ENCODE measurements at regions not wholly inside any gene's neighbourhood (a gene's known extent, or its start where the extent isn't known, plus 50 kb on each side); places are given as distances from the start of the nearest gene placed in this dataset.
A peak's percentile ranks its signal among the peaks of the same experiment; 100 is the strongest.

DNA sequence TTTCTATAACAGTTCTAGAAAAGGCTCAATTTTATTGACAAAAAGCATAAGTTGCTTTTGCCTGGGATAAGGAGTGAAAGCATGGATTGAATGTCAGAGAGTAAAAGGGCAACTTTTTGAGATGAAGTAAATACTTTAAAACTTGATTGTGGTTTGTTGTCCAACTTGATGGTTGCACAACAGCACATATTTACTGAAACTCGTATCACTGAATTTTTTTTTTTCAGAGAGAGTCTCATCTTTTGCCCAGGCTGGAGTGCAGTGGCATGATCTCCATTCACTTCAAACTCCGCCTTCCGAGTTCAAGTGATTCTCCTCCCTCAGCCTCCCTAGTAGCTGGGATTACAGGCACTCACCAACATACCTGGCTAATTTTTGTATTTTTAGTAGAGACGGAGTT lies 856.8 kb downstream of the SH3BGRL start:
- intact Hi-C loops (cut with DNase I): no loop called here

DNA sequence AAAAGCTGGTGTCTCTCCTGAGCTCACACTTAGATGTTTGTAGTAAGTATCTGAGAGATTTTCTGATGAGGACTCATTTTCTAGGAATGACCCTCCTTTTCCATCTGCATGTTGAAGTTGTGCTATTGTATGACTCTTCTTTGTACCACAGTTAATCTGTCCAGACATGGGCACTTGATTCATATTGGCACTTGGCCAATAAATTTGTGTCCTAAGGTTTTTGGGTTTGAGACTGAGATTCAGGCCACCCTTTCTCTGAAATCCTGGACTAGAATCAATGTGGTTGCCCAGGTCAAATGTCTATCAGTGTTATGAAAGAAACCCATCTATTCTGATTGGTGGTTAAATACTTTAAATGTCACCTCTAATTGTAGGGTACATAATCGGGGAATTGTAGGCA lies 869.0 kb downstream of the SH3BGRL start:
- intact Hi-C loops (cut with DNase I): no loop called here
- DNase-seq: no peak

More for the DNA sequence above, 856.8 kb downstream of the SH3BGRL start:
- no peak for DNase-seq

- intact Hi-C loops (cut with DNase I): no loop called here
- no peak for DNase-seq
Measured at GRCh38 chrX:82081027-82081426, 879.1 kb downstream of the SH3BGRL start.

GRCh38 chrX:82087699-82088098 lies 885.8 kb downstream of the SH3BGRL start:
- intact Hi-C loops (cut with DNase I): no loop called here
- DNase-seq: peak in 2 of 10 donors; percentile 2 to 35

- no peak for DNase-seq
- intact Hi-C loops (cut with DNase I): no loop called here
Measured at GRCh38 chrX:82092307-82092706, 890.4 kb downstream of the SH3BGRL start.

DNA sequence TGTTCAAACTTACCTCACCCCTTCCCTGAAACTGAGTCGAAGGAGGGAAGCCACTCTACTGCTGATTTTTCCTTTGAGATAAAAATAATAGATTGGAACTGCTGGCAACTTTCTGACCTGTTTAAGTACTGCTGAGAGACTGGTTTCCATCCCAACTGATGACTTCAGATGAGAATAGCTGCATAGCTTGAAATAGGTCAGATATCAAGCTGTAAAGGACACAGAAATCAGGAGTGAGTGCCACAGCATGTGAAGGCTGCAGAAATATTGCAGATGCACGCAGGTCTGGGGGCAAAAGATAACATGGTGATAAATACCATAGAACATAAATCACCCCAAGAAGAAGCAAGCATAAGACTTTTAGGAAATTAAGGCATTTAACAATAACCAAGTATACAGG lies 923.2 kb downstream of the SH3BGRL start:
- no peak for DNase-seq
- intact Hi-C loops (cut with DNase I): no loop called here

DNA sequence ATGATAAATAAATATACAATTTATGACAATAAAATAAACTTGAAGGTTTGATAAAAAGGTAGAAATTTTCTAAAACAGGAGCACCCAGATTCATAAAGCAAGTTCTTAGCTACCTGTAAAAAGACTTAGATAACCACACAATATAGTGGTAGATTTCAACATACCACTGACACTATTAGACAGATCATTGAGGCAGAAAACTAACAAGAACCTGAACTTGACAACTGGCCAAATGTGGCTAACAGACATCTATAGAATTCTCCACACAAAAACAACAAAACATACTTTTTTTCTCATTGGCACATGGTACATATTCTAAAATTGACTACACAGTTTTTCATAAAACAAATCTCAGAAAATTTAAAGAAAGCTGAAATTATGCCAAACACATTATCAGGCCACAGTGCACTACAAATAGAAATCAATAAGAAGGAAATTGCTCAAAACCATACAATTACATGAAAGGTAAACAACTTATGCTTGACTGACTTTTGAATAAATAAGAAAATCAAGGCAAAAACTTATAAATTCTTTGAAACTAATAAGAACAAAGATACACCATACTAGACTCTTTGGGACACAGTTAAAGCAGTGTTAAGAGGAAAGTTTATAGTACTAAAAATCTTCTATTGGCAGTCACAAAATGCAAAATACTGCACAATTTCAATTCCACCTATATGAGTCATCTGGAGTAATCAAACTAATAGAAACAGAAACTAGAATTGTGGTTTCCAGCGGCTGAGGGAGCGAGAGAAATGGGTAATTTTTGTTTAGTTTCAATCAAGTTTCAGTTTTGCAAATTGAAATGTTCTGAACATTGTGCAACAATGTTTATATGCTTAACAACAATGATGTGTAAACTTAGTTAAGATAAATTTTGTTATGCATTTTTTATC lies 925.6 kb downstream of the SH3BGRL start:
- no peak for DNase-seq
- intact Hi-C loops (cut with DNase I): no loop called here

DNA sequence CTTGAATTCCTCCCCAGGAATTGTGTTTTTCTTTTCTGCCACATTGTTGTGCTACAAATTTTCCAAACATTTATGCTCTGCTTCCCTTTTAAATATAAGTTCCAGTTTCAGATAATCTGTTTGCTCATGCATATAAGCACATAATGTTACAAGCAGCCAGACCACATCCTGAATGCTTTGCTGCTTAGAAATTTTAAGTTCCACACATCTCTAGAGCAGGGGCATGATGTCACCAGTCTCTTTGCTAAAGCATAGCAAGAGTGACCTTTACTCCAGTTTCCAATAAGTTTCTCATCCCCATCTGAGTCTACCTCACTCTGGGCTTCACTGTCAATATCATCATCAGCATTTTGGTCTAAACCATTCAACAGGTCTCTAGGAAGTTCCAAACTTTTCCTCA lies 932.5 kb downstream of the SH3BGRL start:
- intact Hi-C loops (cut with DNase I): no loop called here
- DNase-seq: no peak

- no peak for DNase-seq
- intact Hi-C loops (cut with DNase I): no loop called here
Measured at GRCh38 chrX:82141942-82142341, 940.0 kb downstream of the SH3BGRL start.

DNA sequence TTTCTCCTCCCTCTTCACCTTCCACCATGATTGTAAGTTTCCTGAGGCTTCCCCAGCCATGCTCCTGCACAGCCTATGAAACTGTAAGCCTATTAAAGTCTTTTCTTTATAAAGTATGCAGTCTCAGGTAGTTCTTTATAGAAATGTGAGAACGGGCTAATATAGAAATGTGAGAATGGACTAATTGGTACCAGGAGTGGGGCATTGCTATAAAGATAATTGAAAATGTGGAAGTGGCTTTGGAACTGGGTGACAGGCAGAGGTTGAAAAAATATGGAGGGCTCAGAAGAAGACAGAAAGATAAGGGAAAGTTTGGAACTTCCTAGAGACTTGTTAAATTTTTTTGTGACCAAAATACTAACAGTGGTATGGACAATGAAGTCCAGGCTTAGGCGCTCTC lies 959.3 kb downstream of the SH3BGRL start:
- no peak for DNase-seq
- intact Hi-C loops (cut with DNase I): no loop called here

DNA sequence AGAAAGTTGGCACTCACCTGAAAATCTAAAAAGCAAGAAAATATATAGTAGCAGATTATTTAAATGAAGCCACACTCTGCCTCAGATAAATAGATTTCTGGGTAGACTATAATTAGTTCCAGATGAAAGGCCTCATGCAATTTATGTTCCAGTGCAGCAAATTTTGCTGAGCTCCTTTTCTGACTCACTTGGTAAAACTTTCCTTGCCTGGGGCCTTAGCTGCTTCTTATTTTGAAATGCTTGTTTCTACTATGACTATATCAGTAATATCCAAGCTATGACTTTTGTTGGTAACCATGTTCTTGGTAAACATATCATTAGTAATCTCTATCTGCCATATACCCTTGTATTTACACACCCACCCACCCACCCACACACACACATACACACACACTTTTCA lies 961.8 kb downstream of the SH3BGRL start:
- no peak for DNase-seq
- intact Hi-C loops (cut with DNase I): no loop called here

DNA sequence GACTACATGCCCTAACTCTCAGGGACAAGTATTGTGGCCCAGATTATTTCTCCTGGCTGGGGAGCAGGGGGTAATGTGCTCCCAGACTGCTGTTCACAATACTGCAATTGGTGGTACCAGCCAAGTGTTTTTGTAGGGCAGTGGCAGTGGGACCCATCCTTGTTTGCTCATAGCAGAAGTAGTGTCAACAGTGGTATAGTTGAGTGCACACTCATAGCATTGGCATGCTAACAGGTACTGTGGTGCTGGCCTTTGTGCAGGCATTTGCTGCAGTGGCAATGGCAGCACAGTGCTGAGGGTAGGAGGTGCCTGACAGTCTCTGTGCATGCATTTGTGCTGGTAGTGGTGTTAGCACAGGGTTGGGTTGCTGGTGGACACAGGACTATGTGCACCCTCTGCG lies 995.0 kb downstream of the SH3BGRL start:
- DNase-seq: peak in 1 of 10 donors; percentile 31
- intact Hi-C loops (cut with DNase I): no loop called here

DNA sequence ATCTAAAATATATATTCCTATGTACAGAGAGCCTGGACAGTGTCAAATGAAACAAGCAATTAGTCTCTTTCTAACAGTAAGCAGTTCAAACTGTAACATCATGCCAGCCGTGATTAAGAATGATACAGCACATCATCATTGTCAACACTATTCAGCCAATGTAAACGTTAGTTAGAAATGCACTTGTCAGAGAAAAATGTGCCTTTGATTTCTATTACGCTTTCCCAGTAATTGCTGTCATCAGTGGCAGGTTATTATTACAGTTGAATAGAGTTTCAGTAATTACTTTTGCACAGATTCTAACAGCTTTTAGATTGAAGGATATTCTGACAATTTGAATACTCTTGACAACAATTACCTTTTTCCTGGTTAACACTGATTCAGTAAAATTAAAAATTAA lies 1007.1 kb downstream of the SH3BGRL start:
- intact Hi-C loops (cut with DNase I): no loop called here
- no peak for DNase-seq

GRCh38 chrX:82218361-82218760 lies 1016.5 kb downstream of the SH3BGRL start:
- intact Hi-C loops (cut with DNase I): no loop called here

GRCh38 chrX:82219129-82219528 lies 1017.2 kb downstream of the SH3BGRL start:
- DNase-seq: peak in 1 of 10 donors; percentile 54
- intact Hi-C loops (cut with DNase I): no loop called here

More at GRCh38 chrX:82218361-82218760, 1016.5 kb downstream of the SH3BGRL start:
- no peak for DNase-seq

DNA sequence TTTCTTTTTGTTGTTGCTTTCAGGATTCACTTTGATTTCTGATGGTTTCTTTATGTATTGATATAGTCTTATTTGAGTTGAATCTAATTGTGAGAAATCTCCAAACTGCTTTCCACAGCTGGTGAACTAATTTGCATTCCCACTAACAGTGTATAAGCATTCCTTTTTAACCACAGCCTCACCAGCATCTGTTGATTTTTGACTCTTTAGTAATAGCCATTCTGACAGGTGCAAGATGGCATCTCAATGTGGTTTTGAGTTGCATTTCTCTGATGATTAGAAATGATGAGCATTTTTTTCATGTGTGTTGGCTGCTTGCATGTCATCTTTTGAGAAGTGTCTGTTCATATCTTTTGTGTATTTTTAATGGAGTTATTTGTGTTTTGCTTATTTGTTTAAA lies 1023.1 kb downstream of the SH3BGRL start:
- intact Hi-C loops (cut with DNase I): no loop called here
- DNase-seq: no peak

DNA sequence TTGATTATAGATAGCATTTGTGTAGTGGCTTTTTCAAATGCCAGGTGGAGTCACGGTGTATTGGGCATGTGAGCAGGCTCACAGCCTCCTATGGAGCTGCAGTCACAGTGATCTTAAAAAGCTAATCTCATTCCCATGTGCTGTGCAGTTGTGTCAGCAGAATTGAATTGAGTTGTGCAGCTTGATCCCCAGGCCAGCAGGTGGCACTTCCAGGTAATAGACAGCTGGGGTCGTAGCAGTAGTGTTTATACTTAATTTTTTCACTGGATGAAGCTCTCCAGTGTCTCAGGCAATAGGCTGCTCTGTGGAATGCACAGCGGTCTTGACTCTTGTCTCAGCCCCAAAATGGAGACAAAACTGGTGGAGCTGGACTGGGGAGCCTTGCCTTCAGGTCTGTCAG lies 1028.1 kb downstream of the SH3BGRL start:
- intact Hi-C loops (cut with DNase I): no loop called here
- DNase-seq: no peak

DNA sequence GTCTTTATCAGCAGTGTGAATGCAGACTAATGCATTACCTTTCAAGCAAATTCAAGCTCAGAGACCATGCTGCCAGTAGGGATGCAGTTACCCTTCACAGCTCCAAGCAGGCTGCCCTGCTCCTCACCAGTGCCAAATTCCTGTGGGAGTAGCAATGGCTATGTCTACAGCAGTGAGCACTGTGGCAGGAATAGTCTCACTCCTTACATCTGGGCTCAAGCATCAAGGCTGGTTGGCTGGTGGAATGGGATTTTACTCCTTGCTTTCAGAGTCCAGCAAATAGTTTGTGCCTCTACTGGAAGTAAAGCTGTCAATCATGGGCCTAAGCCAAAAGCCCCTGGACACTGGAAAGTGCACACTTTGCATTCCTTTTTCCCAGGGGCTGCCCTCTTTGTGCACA lies 1030.8 kb downstream of the SH3BGRL start:
- DNase-seq: no peak
- intact Hi-C loops (cut with DNase I): no loop called here

DNA sequence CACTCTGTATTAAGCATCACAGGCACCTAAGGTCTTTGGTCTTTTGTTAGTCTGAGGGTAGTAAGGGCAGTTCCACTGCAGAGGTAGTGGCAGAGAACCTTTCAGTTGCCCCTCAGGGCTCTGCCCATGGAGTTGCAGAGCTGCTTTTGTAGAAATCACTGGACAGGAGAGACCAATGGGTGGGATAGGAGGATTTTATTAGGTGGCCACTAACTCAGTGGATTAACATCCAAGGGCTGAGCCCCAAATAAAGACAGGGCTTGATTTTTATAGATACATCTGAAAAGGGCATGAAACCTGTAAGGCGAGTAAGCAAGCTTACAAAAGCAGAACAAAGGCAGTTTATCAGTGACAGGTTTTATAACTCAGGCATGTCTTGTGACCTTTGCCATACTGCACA lies 1035.4 kb downstream of the SH3BGRL start:
- intact Hi-C loops (cut with DNase I): no loop called here
- DNase-seq: no peak

All from posterior cingulate gyrus (tissue), 11 donors.